ENCODE measurements at regions not wholly inside any gene's neighbourhood (a gene's known extent, or its start where the extent isn't known, plus 50 kb on each side); places are given as distances from the start of the nearest gene placed in this dataset.

- TF ChIP-seq CTCF (conservative IDR thresholded peaks at IDR 0.05; ENCODE audit: low read length), result no peak
- no peak for TF ChIP-seq EZH2phosphoT487 (IDR thresholded peaks at IDR 0.05; ENCODE audit: borderline replicate concordance)
Observed at GRCh38 chr5:2986301-2986700, 234.8 kb upstream of the IRX2 start.

Measured in Loucy (cell line).